Ectodermal cell (in vitro differentiated cells): ENCODE measurements at regions not wholly inside any gene's neighbourhood (a gene's known extent, or its start where the extent isn't known, plus 50 kb on each side); places are given as distances from the start of the nearest gene placed in this dataset.

ENCODE experiments used
- H3K27ac ChIP-seq: 2 replicates; pipeline ENCODE4 v1.7.0; 2013; ENCODE audit warnings: mild to moderate bottlenecking, low read depth, low read length; ENCODE audit not compliant: insufficient read depth, poor library complexity, severe bottlenecking
- H3K27me3 ChIP-seq: 2 replicates; pipeline ENCODE4 v1.7.0; 2013; ENCODE audit warnings: mild to moderate bottlenecking, low read length; ENCODE audit not compliant: insufficient read depth, control insufficient read depth, poor library complexity, severe bottlenecking
- H3K36me3 ChIP-seq: one replicate; pipeline ENCODE4 v1.7.0; 2013; ENCODE audit warnings: low read length; ENCODE audit not compliant: control insufficient read depth, insufficient read depth
- H3K4me1 ChIP-seq: one replicate; pipeline ENCODE4 v1.7.0; 2013; ENCODE audit warnings: low read length; ENCODE audit not compliant: control insufficient read depth, insufficient read depth
- H3K4me3 ChIP-seq: 2 replicates; pipeline ENCODE4 v1.7.0; 2013; ENCODE audit warnings: low read depth, low read length, control low read depth; ENCODE audit not compliant: insufficient read depth
- H3K9me3 ChIP-seq: 2 replicates; pipeline ENCODE4 v1.7.0; 2013; ENCODE audit warnings: mild to moderate bottlenecking, low read length, moderate library complexity; ENCODE audit not compliant: control insufficient read depth
- WGBS, 2 experiments: methylation state at CpG; one replicate each; pipeline ENCODE4 v1.1.7; 2013; ENCODE audit warnings: missing lambda C conversion rate in 2 of 2; 5-methylcytosine and 5-hydroxymethylcytosine counted together

GRCh38 chr1:54461731-54462596 is 55.8 kb upstream of the SSBP3 start:
- no peaks in the 10 kb centered on the region for H3K36me3 ChIP-seq
- 67 to 72% methylated on average over 16 of the region's 16 CpGs for WGBS, 2 experiments
- H3K4me3 ChIP-seq = no peak overlapping the region
- peaks cover 41% of the 10 kb centered on the region for H3K4me1 ChIP-seq
- no peak overlapping the region for H3K27ac ChIP-seq
- H3K27me3 ChIP-seq = no peaks in the 10 kb centered on the region
- no peaks in the 10 kb centered on the region for H3K9me3 ChIP-seq

- H3K4me1 ChIP-seq = peaks cover 41% of the 10 kb centered on the region
- H3K9me3 ChIP-seq = no peaks in the 10 kb centered on the region
- WGBS, 2 experiments = 89 to 90% methylated on average over 7 to 8 of the region's 8 CpGs
- no peaks in the 10 kb centered on the region for H3K27me3 ChIP-seq
- no peak overlapping the region for H3K4me3 ChIP-seq
- H3K27ac ChIP-seq = no peak overlapping the region
- H3K36me3 ChIP-seq = no peaks in the 10 kb centered on the region
These were observed 54.7 kb upstream of the SSBP3 start for GRCh38 chr1:54460861-54461387.

GRCh38 chr1:54460351-54460750 is 54.2 kb upstream of the SSBP3 start:
- 91 to 98% methylated on average over 2 of the region's 2 CpGs for WGBS, 2 experiments
- H3K4me3 ChIP-seq = no peak overlapping the region
- no peaks in the 10 kb centered on the region for H3K9me3 ChIP-seq
- no peak overlapping the region for H3K27ac ChIP-seq
- H3K4me1 ChIP-seq = peaks cover 37% of the 10 kb centered on the region
- H3K27me3 ChIP-seq = no peaks in the 10 kb centered on the region
- no peaks in the 10 kb centered on the region for H3K36me3 ChIP-seq

- Histone ChIP-seq H3K4me1 (peaks cover 31% of the 10 kb centered on the region), H3K4me3 (no peak overlapping the region), H3K9me3 (no peaks in the 10 kb centered on the region), H3K27ac (no peak overlapping the region), H3K27me3 (no peaks in the 10 kb centered on the region), H3K36me3 (no peaks in the 10 kb centered on the region)
- WGBS, 2 experiments = 23 to 25% methylated on average over 4 of the region's 4 CpGs
These were observed 53.6 kb upstream of the SSBP3 start for GRCh38 chr1:54459726-54460191.

GRCh38 chr1:54459140-54459539 is 52.9 kb upstream of the SSBP3 start:
- H3K27ac ChIP-seq = no peak overlapping the region
- H3K4me1 ChIP-seq = peaks cover 29% of the 10 kb centered on the region
- H3K4me3 ChIP-seq = no peak overlapping the region
- H3K9me3 ChIP-seq = no peaks in the 10 kb centered on the region
- H3K36me3 ChIP-seq = no peaks in the 10 kb centered on the region
- no peaks in the 10 kb centered on the region for H3K27me3 ChIP-seq

GRCh38 chr1:54456921-54457529 is 50.8 kb upstream of the SSBP3 start:
- H3K36me3 ChIP-seq = no peaks in the 10 kb centered on the region
- no peak overlapping the region for H3K4me3 ChIP-seq
- peaks cover 15% of the 10 kb centered on the region for H3K4me1 ChIP-seq
- no peak overlapping the region for H3K27ac ChIP-seq
- no peaks in the 10 kb centered on the region for H3K9me3 ChIP-seq
- WGBS, 2 experiments = 82 to 83% methylated on average over 6 of the region's 6 CpGs
- H3K27me3 ChIP-seq = no peaks in the 10 kb centered on the region

- Histone ChIP-seq H3K4me3 (no peak overlapping the region), H3K27ac (no peak overlapping the region), H3K9me3 (no peaks in the 10 kb centered on the region), H3K36me3 (no peaks in the 10 kb centered on the region), H3K4me1 (peaks cover 12% of the 10 kb centered on the region), H3K27me3 (no peaks in the 10 kb centered on the region)
- WGBS, 2 experiments = 80 to 82% methylated on average over 3 of the region's 3 CpGs
These were observed 50.2 kb upstream of the SSBP3 start for GRCh38 chr1:54456361-54456760.
